ENCODE measurements at regions not wholly inside any gene's neighbourhood (a gene's known extent, or its start where the extent isn't known, plus 50 kb on each side); places are given as distances from the start of the nearest gene placed in this dataset.

DNA sequence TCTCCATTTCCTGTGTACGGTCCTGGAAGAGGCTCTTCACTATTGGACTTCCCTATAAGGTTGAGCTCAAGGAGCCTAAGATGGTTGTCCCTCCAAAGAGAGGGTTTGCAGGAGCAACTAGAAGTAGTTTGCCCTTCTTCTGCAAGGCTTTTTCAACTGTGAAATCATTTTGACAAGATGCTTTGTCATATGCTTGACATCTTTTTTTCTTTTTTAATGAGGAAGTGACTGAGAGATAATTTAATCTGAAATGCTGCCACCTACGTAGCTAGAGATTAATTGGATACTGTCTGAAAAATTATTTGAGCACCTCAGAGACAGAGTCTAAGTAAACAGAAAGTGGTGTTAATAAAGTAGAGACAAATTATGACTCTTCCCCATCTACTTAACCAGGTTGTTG, 97.0 kb downstream of the CHRM3 start:
- no peak overlapping the region for H2AFZ ChIP-seq (ENCODE audit: control insufficient read depth, low read length)
- H3K4me1 ChIP-seq (ENCODE audit: control insufficient read depth, extremely low read depth, insufficient read depth, low read length) = no peaks in the 10 kb centered on the region
- DNase-seq (ENCODE audit: low read depth, low spot score) = no peak
- H3K9me3 ChIP-seq (ENCODE audit: control insufficient read depth, low read depth, low read length) = no peaks in the 10 kb centered on the region
- H3K4me2 ChIP-seq (ENCODE audit: control insufficient read depth, extremely low read depth, insufficient read depth, low read depth, low read length) = no peak overlapping the region
- H4K20me1 ChIP-seq (ENCODE audit: control insufficient read depth, extremely low read depth, insufficient read depth, low read length) = no peaks in the 10 kb centered on the region
- H3K36me3 ChIP-seq (ENCODE audit: control insufficient read depth in 2 of 2, extremely low read depth in 1 of 2, insufficient read depth in 2 of 2, low read length in 2 of 2) = no peaks in the 10 kb centered on the region
- TF ChIP-seq, protein P1, sequence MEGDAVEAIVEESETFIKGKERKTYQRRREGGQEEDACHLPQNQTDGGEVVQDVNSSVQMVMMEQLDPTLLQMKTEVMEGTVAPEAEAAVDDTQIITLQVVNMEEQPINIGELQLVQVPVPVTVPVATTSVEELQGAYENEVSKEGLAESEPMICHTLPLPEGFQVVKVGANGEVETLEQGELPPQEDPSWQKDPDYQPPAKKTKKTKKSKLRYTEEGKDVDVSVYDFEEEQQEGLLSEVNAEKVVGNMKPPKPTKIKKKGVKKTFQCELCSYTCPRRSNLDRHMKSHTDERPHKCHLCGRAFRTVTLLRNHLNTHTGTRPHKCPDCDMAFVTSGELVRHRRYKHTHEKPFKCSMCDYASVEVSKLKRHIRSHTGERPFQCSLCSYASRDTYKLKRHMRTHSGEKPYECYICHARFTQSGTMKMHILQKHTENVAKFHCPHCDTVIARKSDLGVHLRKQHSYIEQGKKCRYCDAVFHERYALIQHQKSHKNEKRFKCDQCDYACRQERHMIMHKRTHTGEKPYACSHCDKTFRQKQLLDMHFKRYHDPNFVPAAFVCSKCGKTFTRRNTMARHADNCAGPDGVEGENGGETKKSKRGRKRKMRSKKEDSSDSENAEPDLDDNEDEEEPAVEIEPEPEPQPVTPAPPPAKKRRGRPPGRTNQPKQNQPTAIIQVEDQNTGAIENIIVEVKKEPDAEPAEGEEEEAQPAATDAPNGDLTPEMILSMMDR (optimal IDR thresholded peaks at IDR 0.05 in 1 of 3, IDR thresholded peaks at IDR 0.05 in 1 of 3, conservative IDR thresholded peaks at IDR 0.05 in 1 of 3; ENCODE audit: extremely low read depth in 1 of 3, insufficient read depth in 2 of 3, low read length in 3 of 3) = no peak
- no peak for TF ChIP-seq EZH2 (IDR thresholded peaks at IDR 0.05; ENCODE audit: low read length)
- no peaks in the 10 kb centered on the region for H3K79me2 ChIP-seq (ENCODE audit: control insufficient read depth, insufficient read depth, low read length)
- H3K9ac ChIP-seq (ENCODE audit: control insufficient read depth, extremely low read depth, insufficient read depth, low read length) = no peak overlapping the region
- no peaks in the 10 kb centered on the region for H3K27me3 ChIP-seq (ENCODE audit: control insufficient read depth, extremely low read depth, insufficient read depth, low read length)
- FAIRE-seq = no peak
- no peak overlapping the region for H3K4me3 ChIP-seq (ENCODE audit: control insufficient read depth in 2 of 3, extremely low read depth in 1 of 3, insufficient read depth in 2 of 3, low read depth in 1 of 3, low read length in 3 of 3)
- no peak overlapping the region for H3K27ac ChIP-seq (ENCODE audit: control insufficient read depth, insufficient read depth, low read length)
- no peaks in the 10 kb centered on the region for H3K9me1 ChIP-seq (ENCODE audit: control insufficient read depth, extremely low read depth, insufficient read depth, low read length)
- dilution Hi-C loops (cut with MboI; ENCODE audit: extremely low pct_ligation_motif_present, low sequenced_read_pairs) = no loop called here

DNA sequence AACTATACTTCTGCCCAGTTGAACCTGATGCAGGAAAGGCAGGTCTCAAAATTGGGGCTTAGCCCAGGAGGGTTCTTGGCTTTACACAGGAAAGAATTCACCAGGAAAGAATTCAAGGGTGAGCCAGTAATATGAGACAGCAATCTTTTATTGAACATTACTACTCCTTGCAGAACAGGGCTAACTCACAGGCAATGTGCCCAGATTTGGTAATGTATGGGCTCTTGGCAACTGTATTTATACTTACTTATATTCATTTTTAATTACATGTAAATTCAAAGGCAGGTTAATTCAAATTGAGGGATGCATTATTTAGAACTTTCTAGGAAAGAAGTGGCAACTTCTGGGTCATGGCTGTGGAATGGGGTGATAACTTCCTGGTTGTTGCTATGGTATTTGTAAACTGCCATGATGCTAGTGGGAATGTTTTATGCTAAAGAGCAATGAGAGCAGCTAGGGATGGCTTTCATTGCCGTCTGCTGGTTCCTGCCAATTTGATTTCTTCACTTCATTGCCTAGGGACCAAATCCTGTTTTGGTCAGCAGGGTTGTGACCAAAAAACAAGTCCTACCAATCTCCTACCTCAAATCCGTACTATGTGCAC, 107.5 kb downstream of the CHRM3 start:
- Histone ChIP-seq H2AFZ (ENCODE audit: control insufficient read depth, low read length) (no peak overlapping the region), H3K79me2 (ENCODE audit: control insufficient read depth, insufficient read depth, low read length) (no peaks in the 10 kb centered on the region), H3K36me3 (ENCODE audit: control insufficient read depth in 2 of 2, extremely low read depth in 1 of 2, insufficient read depth in 2 of 2, low read length in 2 of 2) (no peaks in the 10 kb centered on the region), H3K27ac (ENCODE audit: control insufficient read depth, insufficient read depth, low read length) (no peak overlapping the region), H3K9ac (ENCODE audit: control insufficient read depth, extremely low read depth, insufficient read depth, low read length) (no peak overlapping the region), H3K4me2 (ENCODE audit: control insufficient read depth, extremely low read depth, insufficient read depth, low read depth, low read length) (no peak overlapping the region), H3K4me1 (ENCODE audit: control insufficient read depth, extremely low read depth, insufficient read depth, low read length) (no peaks in the 10 kb centered on the region), H3K9me1 (ENCODE audit: control insufficient read depth, extremely low read depth, insufficient read depth, low read length) (no peaks in the 10 kb centered on the region), H3K9me3 (ENCODE audit: control insufficient read depth, low read depth, low read length) (no peaks in the 10 kb centered on the region), H3K4me3 (ENCODE audit: control insufficient read depth in 2 of 3, extremely low read depth in 1 of 3, insufficient read depth in 2 of 3, low read depth in 1 of 3, low read length in 3 of 3) (no peak overlapping the region), H3K27me3 (ENCODE audit: control insufficient read depth, extremely low read depth, insufficient read depth, low read length) (no peaks in the 10 kb centered on the region), H4K20me1 (ENCODE audit: control insufficient read depth, extremely low read depth, insufficient read depth, low read length) (no peaks in the 10 kb centered on the region)
- TF ChIP-seq, protein P1 (optimal IDR thresholded peaks at IDR 0.05 in 1 of 3, IDR thresholded peaks at IDR 0.05 in 1 of 3, conservative IDR thresholded peaks at IDR 0.05 in 1 of 3; ENCODE audit: extremely low read depth in 1 of 3, insufficient read depth in 2 of 3, low read length in 3 of 3) = no peak
- no peak for TF ChIP-seq EZH2 (IDR thresholded peaks at IDR 0.05; ENCODE audit: low read length)
- dilution Hi-C loops (cut with MboI; ENCODE audit: extremely low pct_ligation_motif_present, low sequenced_read_pairs) = no loop called here
- no peak for FAIRE-seq
- no peak for DNase-seq (ENCODE audit: low read depth, low spot score)

All from keratinocyte (primary cell).